ENCODE measurements at regions not wholly inside any gene's neighbourhood (a gene's known extent, or its start where the extent isn't known, plus 50 kb on each side); places are given as distances from the start of the nearest gene placed in this dataset.

DNA sequence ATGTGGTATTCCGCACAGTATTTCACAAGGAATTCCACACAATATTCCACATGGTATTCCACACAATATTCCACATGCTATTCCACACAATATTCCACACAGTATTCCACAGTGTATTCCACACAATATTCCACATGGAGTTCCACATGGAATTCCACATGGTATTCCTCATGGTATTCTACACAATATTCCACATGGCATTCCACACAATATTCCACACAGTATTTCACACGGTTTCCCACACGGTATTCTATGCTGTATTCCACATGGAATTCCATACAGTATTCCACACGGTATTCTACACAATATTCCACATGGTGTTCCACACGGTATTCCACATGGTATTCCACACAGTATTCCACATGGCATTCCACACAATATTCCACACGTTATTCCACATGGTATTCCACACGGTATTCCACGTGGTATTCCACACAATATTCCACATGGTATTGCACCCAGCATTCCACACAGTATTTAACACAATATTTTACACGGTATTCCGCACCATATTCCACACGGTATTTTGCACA is 137.3 kb upstream of the CHST15 start:
- Histone ChIP-seq H3K4me3 (no peak overlapping the region), H3K36me3 (no peaks in the 10 kb centered on the region), H3K9me3 (peaks cover 0 to 7% (median 0%) of the 10 kb centered on the region in 12 donors), H3K27ac (no peak overlapping the region), H3K4me1 (peaks cover 0 to 11% (median 4%) of the 10 kb centered on the region in 12 donors), H3K27me3 (peaks cover 0 to 4% (median 0%) of the 10 kb centered on the region in 9 donors)
- DNase-seq (no peak), ATAC-seq (no peak)
- intact Hi-C loops (cut with DNase I), result no loop called here
- WGBS, 4 donors, result 91 to 97% (median 94%) methylated on average over 11 of the region's 11 CpGs
- TF ChIP-seq, protein P1, sequence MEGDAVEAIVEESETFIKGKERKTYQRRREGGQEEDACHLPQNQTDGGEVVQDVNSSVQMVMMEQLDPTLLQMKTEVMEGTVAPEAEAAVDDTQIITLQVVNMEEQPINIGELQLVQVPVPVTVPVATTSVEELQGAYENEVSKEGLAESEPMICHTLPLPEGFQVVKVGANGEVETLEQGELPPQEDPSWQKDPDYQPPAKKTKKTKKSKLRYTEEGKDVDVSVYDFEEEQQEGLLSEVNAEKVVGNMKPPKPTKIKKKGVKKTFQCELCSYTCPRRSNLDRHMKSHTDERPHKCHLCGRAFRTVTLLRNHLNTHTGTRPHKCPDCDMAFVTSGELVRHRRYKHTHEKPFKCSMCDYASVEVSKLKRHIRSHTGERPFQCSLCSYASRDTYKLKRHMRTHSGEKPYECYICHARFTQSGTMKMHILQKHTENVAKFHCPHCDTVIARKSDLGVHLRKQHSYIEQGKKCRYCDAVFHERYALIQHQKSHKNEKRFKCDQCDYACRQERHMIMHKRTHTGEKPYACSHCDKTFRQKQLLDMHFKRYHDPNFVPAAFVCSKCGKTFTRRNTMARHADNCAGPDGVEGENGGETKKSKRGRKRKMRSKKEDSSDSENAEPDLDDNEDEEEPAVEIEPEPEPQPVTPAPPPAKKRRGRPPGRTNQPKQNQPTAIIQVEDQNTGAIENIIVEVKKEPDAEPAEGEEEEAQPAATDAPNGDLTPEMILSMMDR (IDR thresholded peaks at IDR 0.05), result no peak
- TF ChIP-seq POLR2A (IDR thresholded peaks at IDR 0.05), result no peak

DNA sequence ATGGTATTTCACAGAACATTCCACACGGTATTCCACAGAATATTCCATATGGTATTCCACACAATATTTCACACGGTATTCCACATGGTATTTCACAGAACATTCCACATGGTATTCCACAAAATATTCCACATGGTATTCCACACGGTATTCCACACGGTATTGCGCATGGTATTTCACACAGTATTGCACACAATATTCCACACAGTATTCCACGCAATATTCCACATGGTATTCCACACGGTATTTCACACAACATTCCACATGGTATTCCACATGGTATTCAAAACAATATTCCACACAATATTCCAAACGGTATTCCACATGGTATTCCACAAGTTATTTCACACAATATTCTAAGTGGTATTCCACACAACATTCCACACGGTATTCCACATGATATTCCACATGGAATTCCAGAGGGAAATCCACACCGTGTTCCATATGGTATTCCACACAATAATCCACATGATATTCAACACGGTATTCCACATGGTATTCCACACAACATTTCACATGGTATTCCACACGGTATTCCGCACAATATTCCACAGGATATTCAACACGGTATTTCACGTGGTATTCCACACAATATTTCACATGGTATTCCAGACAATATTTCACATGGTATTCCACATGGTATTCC is 136.7 kb upstream of the CHST15 start:
- 82 to 93% (median 87%) methylated on average over 15 of the region's 15 CpGs for WGBS, 4 donors
- peaks cover 0 to 11% (median 4%) of the 10 kb centered on the region in 12 donors for H3K4me1 ChIP-seq
- H3K27me3 ChIP-seq, result peaks cover 0 to 4% (median 0%) of the 10 kb centered on the region in 9 donors
- intact Hi-C loops (cut with DNase I), result no loop called here
- no peak overlapping the region for H3K4me3 ChIP-seq
- H3K27ac ChIP-seq, result no peak overlapping the region
- no peak for DNase-seq
- H3K36me3 ChIP-seq, result no peaks in the 10 kb centered on the region
- peaks cover 0 to 7% (median 0%) of the 10 kb centered on the region in 12 donors for H3K9me3 ChIP-seq
- no peak for TF ChIP-seq POLR2A (IDR thresholded peaks at IDR 0.05)
- TF ChIP-seq, protein P1 (IDR thresholded peaks at IDR 0.05), result no peak
- no peak for ATAC-seq

DNA sequence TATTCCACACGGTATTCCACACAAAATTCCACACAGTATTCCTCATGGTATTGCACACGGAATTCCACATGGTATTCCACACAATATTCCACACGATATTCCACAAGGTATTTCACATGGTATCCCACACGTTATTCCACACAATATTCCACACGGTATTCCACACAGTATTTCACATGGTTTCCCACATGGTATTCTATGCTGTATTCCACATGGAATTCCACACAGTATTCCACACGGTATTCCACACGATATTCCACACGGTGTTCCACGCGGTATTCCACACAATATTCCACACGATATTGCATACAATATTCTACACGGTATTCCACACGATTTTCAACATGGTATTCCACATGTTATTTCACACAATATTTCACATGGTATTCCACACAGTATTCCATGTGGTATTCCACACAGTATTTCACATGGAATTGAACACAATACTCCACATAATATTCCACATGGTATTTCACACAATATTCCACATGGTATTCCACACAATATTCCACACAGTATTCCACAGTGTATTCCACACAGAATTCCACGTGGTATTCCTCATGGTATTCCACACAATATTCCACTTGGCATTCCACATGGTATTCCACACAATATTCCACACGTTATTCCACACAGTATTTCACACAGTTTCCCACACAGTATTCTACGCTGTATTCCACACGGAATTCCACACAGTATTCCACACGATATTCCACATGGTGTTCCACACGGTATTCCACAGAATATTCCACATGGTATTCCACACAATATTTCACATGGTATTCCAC is 136.0 kb upstream of the CHST15 start:
- intact Hi-C loops (cut with DNase I), result no loop called here
- Histone ChIP-seq H3K36me3 (no peaks in the 10 kb centered on the region), H3K9me3 (peaks cover 0 to 7% (median 0%) of the 10 kb centered on the region in 12 donors), H3K27ac (no peak overlapping the region), H3K27me3 (peaks cover 0 to under 1% (median 0%) of the 10 kb centered on the region in 9 donors), H3K4me1 (peaks cover 0 to 11% (median 4%) of the 10 kb centered on the region in 12 donors), H3K4me3 (no peak overlapping the region)
- TF ChIP-seq, protein P1 (IDR thresholded peaks at IDR 0.05), result no peak
- DNase-seq (no peak), ATAC-seq (no peak)
- 91 to 92% (median 91%) methylated on average over 19 of the region's 19 CpGs for WGBS, 4 donors

DNA sequence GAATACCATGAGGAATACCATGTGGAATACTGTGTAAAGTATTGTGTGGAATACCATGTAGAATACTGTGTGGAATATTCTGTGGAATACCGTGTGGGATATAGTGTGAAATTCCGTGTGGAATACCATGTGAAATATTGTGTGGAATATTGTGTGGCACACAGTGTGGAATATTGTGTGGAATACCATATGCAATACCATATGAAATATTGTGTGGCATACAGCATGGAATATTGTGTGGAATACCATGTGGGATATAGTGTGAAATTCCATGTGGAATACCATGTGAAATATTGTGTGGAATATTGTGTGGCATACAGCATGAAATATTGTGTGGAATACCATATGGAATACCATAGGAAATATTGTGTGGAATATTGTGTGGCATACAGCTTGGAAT is 135.1 kb upstream of the CHST15 start:
- Histone ChIP-seq H3K4me3 (no peak overlapping the region), H3K27me3 (no peaks in the 10 kb centered on the region), H3K27ac (no peak overlapping the region), H3K9me3 (peaks cover 0 to 7% (median 0%) of the 10 kb centered on the region in 12 donors), H3K4me1 (peaks cover 0 to 10% (median 4%) of the 10 kb centered on the region in 12 donors), H3K36me3 (no peaks in the 10 kb centered on the region)
- DNase-seq, result no peak
- intact Hi-C loops (cut with DNase I), result no loop called here
- TF ChIP-seq, protein P1 (IDR thresholded peaks at IDR 0.05), result no peak
- TF ChIP-seq POLR2A (IDR thresholded peaks at IDR 0.05), result no peak
- 79 to 89% (median 83%) methylated on average over 2 of the region's 2 CpGs for WGBS, 4 donors
- no peak for ATAC-seq
